ENCODE measurements at regions not wholly inside any gene's neighbourhood (a gene's known extent, or its start where the extent isn't known, plus 50 kb on each side); places are given as distances from the start of the nearest gene placed in this dataset.
A peak's percentile ranks its signal among the peaks of the same experiment; 100 is the strongest.

GRCh38 chr6:66900133-66901083 lies 1193.4 kb upstream of the EYS start:
- no TSS peak for BruUV-seq (replicated peaks)
- Mint-ChIP-seq H3K27me3 (ENCODE audit: unreplicated experiment) (no peaks in the 10 kb centered on the region), H3K36me3 (ENCODE audit: insufficient read depth, unreplicated experiment) (no peaks in the 10 kb centered on the region), H3K4me1 (ENCODE audit: low read depth, unreplicated experiment) (no peaks in the 10 kb centered on the region), H3K9me3 (ENCODE audit: low read depth, unreplicated experiment) (peaks cover 15% of the 10 kb centered on the region), H3K4me3 (ENCODE audit: low read depth, unreplicated experiment) (no peak overlapping the region), H3K27ac (ENCODE audit: unreplicated experiment) (no peak overlapping the region)
- TF ChIP-seq CTCF (IDR thresholded peaks at IDR 0.05; ENCODE audit: unreplicated experiment), result no peak
- DNase-seq, result no peak
- CTCF ChIA-PET, result no interaction called here
- intact Hi-C loops (cut with micrococcal nuclease; ENCODE audit: unreplicated experiment), result no loop called here

- no TSS peak for BruUV-seq (replicated peaks)
- Mint-ChIP-seq H3K9me3 (ENCODE audit: low read depth, unreplicated experiment) (peaks cover 16% of the 10 kb centered on the region), H3K4me1 (ENCODE audit: low read depth, unreplicated experiment) (no peaks in the 10 kb centered on the region), H3K36me3 (ENCODE audit: insufficient read depth, unreplicated experiment) (no peaks in the 10 kb centered on the region), H3K4me3 (ENCODE audit: low read depth, unreplicated experiment) (no peak overlapping the region), H3K27ac (ENCODE audit: unreplicated experiment) (no peak overlapping the region), H3K27me3 (ENCODE audit: unreplicated experiment) (no peaks in the 10 kb centered on the region)
- intact Hi-C loops (cut with micrococcal nuclease; ENCODE audit: unreplicated experiment), result no loop called here
- CTCF ChIA-PET, result no interaction called here
- no peak for TF ChIP-seq CTCF (IDR thresholded peaks at IDR 0.05; ENCODE audit: unreplicated experiment)
- no peak for DNase-seq
These were observed 1190.5 kb upstream of the EYS start for GRCh38 chr6:66897576-66897975.

- no peak overlapping the region for H3K4me3 Mint-ChIP-seq (ENCODE audit: low read depth, unreplicated experiment)
- CTCF ChIA-PET, result no interaction called here
- peaks cover 12% of the 10 kb centered on the region for H3K9me3 Mint-ChIP-seq (ENCODE audit: low read depth, unreplicated experiment)
- H3K4me1 Mint-ChIP-seq (ENCODE audit: low read depth, unreplicated experiment), result no peaks in the 10 kb centered on the region
- BruUV-seq (replicated peaks), result no TSS peak
- TF ChIP-seq CTCF (IDR thresholded peaks at IDR 0.05; ENCODE audit: unreplicated experiment), result no peak
- H3K27me3 Mint-ChIP-seq (ENCODE audit: unreplicated experiment), result no peaks in the 10 kb centered on the region
- intact Hi-C loops (cut with micrococcal nuclease; ENCODE audit: unreplicated experiment), result no loop called here
- H3K27ac Mint-ChIP-seq (ENCODE audit: unreplicated experiment), result no peak overlapping the region
- DNase-seq, result peak; percentile 22
- H3K36me3 Mint-ChIP-seq (ENCODE audit: insufficient read depth, unreplicated experiment), result no peaks in the 10 kb centered on the region
These were observed 1189.4 kb upstream of the EYS start for GRCh38 chr6:66896415-66896814.

- no peaks in the 10 kb centered on the region for H3K27me3 Mint-ChIP-seq (ENCODE audit: unreplicated experiment)
- peaks cover 8% of the 10 kb centered on the region for H3K9me3 Mint-ChIP-seq (ENCODE audit: low read depth, unreplicated experiment)
- no peak for TF ChIP-seq CTCF (IDR thresholded peaks at IDR 0.05; ENCODE audit: unreplicated experiment)
- DNase-seq, result no peak
- no peak overlapping the region for H3K27ac Mint-ChIP-seq (ENCODE audit: unreplicated experiment)
- CTCF ChIA-PET, result no interaction called here
- H3K36me3 Mint-ChIP-seq (ENCODE audit: insufficient read depth, unreplicated experiment), result no peaks in the 10 kb centered on the region
- intact Hi-C loops (cut with micrococcal nuclease; ENCODE audit: unreplicated experiment), result no loop called here
- no peak overlapping the region for H3K4me3 Mint-ChIP-seq (ENCODE audit: low read depth, unreplicated experiment)
- H3K4me1 Mint-ChIP-seq (ENCODE audit: low read depth, unreplicated experiment), result no peaks in the 10 kb centered on the region
- no TSS peak for BruUV-seq (replicated peaks)
These were observed 1176.4 kb upstream of the EYS start for GRCh38 chr6:66883453-66883852.

Measured in Calu3 (cell line).